ENCODE measurements at regions not wholly inside any gene's neighbourhood (a gene's known extent, or its start where the extent isn't known, plus 50 kb on each side); places are given as distances from the start of the nearest gene placed in this dataset.

DNA sequence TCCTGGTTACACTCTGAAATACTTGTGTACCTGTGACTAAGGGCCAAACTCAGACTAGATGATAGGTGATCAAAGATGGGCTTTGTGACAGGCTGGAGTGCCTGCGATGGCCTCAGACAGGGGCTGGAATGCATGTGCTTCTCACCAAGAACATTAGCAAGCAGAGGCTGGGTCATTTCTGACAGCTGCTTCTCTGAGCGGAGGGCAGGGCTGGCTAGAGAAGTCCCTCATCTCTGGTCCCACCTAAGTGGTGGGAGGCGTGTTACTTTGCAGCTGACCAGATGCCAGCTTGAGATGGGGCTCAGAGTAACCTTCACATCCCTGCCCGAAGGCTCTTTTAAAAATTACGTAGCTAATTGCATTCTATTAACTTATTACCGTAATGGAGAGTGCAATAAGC lies 106.8 kb upstream of the RTL1 start:
- RAD21 ChIA-PET (ENCODE audit: low non-redundant PET in 1 of 2, low total read pairs in 2 of 2, uncharacterized antibody in 2 of 2, unreplicated experiment in 2 of 2): no interaction called here
- no peak overlapping the region for H2AFZ ChIP-seq (ENCODE audit: low read depth, low read length, poor library complexity, severe bottlenecking)
- no peaks in the 10 kb centered on the region for H3K36me3 ChIP-seq (ENCODE audit: control insufficient read depth in 1 of 2, insufficient read depth in 2 of 2, low read length in 2 of 2)
- H3K27me3 ChIP-seq (ENCODE audit: insufficient read depth, low read length): no peaks in the 10 kb centered on the region
- no peak overlapping the region for H3K27ac ChIP-seq (ENCODE audit: low read depth, low read length)
- H3K9ac ChIP-seq (ENCODE audit: low read length): no peak overlapping the region
- no peaks in the 10 kb centered on the region for H3K9me2 ChIP-seq (ENCODE audit: insufficient read depth)
- POLR2A ChIA-PET: no interaction called here
- no peak for ATAC-seq
- no TSS peak for BruUV-seq (replicated peaks)
- no peaks in the 10 kb centered on the region for H4K20me1 ChIP-seq (ENCODE audit: insufficient read depth)
- DNase-seq (ENCODE audit: low read depth, low spot score): no peak
- TF ChIP-seq SP1 (IDR thresholded peaks at IDR 0.05; ENCODE audit: low read depth): no peak
- TF ChIP-seq ZFX (IDR thresholded peaks at IDR 0.05): no peak
- TF ChIP-seq ZNF274 (IDR thresholded peaks at IDR 0.05; ENCODE audit: low read depth, low read length): no peak
- TF ChIP-seq EZH2 (IDR thresholded peaks at IDR 0.05): no peak
- TF ChIP-seq RAD21 (IDR thresholded peaks at IDR 0.05; ENCODE audit: low read depth): no peak
- TF ChIP-seq, protein P1, sequence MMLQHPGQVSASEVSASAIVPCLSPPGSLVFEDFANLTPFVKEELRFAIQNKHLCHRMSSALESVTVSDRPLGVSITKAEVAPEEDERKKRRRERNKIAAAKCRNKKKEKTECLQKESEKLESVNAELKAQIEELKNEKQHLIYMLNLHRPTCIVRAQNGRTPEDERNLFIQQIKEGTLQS (IDR thresholded peaks at IDR 0.05): no peak
- TF ChIP-seq EZH2phosphoT487 (IDR thresholded peaks at IDR 0.05; ENCODE audit: borderline replicate concordance): no peak
- no peak for TF ChIP-seq FOSL1 (IDR thresholded peaks at IDR 0.05; ENCODE audit: low read depth)
- TF ChIP-seq EGR1 (IDR thresholded peaks at IDR 0.05; ENCODE audit: low read depth): no peak
- TF ChIP-seq, protein P2, sequence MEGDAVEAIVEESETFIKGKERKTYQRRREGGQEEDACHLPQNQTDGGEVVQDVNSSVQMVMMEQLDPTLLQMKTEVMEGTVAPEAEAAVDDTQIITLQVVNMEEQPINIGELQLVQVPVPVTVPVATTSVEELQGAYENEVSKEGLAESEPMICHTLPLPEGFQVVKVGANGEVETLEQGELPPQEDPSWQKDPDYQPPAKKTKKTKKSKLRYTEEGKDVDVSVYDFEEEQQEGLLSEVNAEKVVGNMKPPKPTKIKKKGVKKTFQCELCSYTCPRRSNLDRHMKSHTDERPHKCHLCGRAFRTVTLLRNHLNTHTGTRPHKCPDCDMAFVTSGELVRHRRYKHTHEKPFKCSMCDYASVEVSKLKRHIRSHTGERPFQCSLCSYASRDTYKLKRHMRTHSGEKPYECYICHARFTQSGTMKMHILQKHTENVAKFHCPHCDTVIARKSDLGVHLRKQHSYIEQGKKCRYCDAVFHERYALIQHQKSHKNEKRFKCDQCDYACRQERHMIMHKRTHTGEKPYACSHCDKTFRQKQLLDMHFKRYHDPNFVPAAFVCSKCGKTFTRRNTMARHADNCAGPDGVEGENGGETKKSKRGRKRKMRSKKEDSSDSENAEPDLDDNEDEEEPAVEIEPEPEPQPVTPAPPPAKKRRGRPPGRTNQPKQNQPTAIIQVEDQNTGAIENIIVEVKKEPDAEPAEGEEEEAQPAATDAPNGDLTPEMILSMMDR (IDR thresholded peaks at IDR 0.05 in 2 of 3, conservative IDR thresholded peaks at IDR 0.05 in 1 of 3; ENCODE audit: borderline replicate concordance in 1 of 3, insufficient read depth in 1 of 3, low read depth in 2 of 3, low read length in 2 of 3): no peak
- TF ChIP-seq POLR2A (IDR thresholded peaks at IDR 0.05; ENCODE audit: borderline replicate concordance, extremely low read depth, insufficient read depth, insufficient read length): no peak
- no peak for TF ChIP-seq JUND (IDR thresholded peaks at IDR 0.05)
- TF ChIP-seq, protein P3, sequence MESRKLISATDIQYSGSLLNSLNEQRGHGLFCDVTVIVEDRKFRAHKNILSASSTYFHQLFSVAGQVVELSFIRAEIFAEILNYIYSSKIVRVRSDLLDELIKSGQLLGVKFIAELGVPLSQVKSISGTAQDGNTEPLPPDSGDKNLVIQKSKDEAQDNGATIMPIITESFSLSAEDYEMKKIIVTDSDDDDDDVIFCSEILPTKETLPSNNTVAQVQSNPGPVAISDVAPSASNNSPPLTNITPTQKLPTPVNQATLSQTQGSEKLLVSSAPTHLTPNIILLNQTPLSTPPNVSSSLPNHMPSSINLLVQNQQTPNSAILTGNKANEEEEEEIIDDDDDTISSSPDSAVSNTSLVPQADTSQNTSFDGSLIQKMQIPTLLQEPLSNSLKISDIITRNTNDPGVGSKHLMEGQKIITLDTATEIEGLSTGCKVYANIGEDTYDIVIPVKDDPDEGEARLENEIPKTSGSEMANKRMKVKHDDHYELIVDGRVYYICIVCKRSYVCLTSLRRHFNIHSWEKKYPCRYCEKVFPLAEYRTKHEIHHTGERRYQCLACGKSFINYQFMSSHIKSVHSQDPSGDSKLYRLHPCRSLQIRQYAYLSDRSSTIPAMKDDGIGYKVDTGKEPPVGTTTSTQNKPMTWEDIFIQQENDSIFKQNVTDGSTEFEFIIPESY (IDR thresholded peaks at IDR 0.05; ENCODE audit: extremely low read depth, insufficient replicate concordance, low read length): no peak
- TF ChIP-seq CBX3 (IDR thresholded peaks at IDR 0.05; ENCODE audit: low read depth): no peak
- no peak for TF ChIP-seq SIN3A (IDR thresholded peaks at IDR 0.05; ENCODE audit: low read depth)
- TF ChIP-seq TCF7L2 (IDR thresholded peaks at IDR 0.05; ENCODE audit: borderline replicate concordance, extremely low read depth, insufficient read depth, insufficient read length): no peak
- intact Hi-C loops (cut with micrococcal nuclease): no loop called here
- CTCF ChIA-PET: no interaction called here
- H3K4me3 ChIP-seq (replicated peaks in 1 of 2; ENCODE audit: low read depth in 1 of 2, low read length in 2 of 2): no peak overlapping the region
- H3K4me1 ChIP-seq (ENCODE audit: control insufficient read depth in 1 of 2, insufficient read depth in 2 of 2, low read length in 2 of 2): no peaks in the 10 kb centered on the region
- no peak overlapping the region for H3K4me2 ChIP-seq (ENCODE audit: low read length)
- no peaks in the 10 kb centered on the region; a peak in 1 of 4 replicates for H3K9me3 ChIP-seq (ENCODE audit: control insufficient read depth in 1 of 2, insufficient read depth in 1 of 2, low read depth in 1 of 2, low read length in 2 of 2)
- no peaks in the 10 kb centered on the region for H3K79me2 ChIP-seq (ENCODE audit: insufficient read depth, low read length)
